ENCODE measurements at regions not wholly inside any gene's neighbourhood (a gene's known extent, or its start where the extent isn't known, plus 50 kb on each side); places are given as distances from the start of the nearest gene placed in this dataset.

DNA sequence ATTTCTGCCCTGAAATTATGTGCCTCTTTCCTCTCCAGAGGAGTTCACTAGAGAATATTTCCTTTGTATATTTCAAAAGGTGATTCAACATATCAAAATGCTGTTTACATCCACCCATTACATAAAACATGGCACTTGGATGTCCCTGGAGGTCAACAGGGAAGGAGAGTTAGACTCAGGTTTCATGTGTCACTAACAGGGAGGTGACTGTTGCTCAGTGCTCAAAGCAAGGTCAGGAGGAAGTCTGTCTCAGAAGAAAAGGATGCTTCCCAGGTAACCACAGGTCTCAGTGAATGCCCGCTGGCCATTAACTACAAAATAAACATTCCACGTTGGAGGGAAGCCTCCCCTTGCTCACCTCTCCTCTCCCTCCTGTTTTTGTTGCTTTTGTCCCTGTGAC, 198.6 kb downstream of the AXIN2 start:
- no peak for DNase-seq

DNA sequence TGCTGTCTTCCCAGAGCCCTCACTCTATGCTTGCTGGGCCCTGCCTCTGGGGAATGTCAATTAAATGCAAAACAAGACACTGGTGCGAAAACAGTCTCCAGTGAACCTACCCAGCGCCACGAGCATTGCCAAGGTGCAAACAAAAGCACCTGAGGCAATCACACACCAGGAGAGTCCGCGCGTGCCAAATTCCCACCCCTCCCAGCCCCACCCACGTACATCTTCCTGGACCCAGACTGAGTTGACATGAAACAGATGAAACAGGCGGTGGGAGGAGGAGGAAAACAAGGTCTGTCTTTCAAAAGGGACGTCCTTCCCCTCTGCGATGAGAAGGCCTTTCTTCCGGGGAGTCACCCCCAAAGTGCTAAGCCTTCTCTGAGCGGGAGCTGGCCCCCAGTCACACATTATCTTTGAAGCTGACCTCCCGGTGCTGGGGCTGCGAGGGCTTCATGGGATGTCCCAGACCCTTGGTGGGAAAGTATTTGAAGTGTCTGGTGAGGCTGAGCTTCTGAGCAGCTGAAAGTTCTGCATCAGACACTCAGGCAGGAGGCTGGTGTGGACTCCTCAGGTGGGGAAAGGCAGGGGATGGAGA, 200.4 kb downstream of the AXIN2 start:
- DNase-seq = no peak

DNA sequence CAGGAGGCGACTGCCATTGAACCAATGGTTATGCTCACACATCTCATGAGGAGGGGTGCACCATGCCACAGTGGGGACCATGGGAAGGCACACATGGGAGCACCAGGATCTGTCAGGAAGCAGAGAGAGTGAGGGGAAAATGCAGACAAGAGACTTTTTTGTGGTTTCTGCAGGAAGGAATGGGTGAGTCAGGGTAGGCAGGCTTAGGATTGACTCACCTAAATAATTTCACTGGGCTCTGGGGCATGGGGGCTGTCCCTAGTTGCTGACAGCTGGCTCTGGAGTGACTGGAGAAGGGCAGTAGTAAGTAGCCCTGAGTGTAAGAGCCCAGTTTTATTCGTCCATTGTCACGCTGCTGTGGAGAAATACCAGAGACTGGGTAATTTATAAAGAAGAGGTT, 202.4 kb downstream of the AXIN2 start:
- peak; percentile 87 for DNase-seq

DNA sequence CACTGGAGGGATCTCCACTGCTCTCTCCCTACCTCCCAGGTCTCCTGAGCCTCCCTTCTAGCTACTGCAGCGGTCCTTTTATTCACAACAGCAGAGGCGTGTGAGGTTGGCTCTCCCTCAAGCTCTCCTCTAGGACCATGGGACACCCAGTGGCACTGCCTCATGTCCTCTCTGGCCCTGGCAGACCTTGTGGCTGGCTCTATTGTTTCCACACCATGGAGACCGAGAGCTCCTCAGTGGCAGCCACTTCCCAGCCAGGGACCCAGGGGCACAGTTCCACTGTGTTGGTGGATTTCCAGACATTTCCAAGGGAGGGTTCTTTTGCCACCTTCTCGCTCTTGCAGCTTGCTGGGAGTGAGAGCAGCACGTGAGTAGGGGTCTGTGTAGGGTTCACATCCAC, 204.9 kb downstream of the AXIN2 start:
- no peak for DNase-seq

DNA sequence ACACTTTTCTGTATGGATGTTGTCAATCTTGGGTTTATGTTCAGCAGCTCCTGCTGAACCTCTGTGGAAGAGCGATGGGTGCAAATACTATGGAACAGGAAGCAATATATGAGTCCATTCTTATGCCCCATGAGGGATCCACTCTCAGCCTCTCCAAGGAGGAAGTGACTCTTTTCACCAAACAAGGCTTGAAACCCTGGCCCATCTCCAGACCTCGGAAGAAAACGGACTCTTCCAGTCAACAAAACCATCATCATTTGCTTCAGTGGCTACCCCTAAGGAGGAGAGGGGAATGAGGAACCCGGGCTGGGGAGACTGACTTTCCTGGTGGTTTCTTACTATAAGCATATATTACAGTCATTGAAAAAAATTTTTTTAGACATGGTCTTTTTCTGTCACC, 206.2 kb downstream of the AXIN2 start:
- DNase-seq = peak; percentile 13

DNA sequence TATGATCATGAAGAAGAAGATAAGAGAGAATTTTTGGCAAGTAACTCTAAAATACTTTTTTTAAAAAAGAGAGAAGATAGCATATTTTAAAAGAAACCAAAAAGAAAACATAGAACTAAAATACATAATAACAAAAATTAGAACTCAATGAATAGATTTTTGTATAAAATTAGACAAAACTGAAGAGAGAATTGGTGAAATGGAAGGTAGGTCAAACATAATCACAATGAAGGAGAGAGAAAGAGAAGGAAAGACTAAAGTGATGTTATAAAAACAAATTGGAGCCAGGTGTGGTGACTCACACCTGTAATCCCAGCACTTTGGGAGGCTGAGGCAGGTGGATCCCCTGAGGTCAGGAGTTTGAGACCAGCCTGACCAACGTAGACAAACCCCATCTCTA, 211.5 kb downstream of the AXIN2 start:
- DNase-seq = no peak

DNA sequence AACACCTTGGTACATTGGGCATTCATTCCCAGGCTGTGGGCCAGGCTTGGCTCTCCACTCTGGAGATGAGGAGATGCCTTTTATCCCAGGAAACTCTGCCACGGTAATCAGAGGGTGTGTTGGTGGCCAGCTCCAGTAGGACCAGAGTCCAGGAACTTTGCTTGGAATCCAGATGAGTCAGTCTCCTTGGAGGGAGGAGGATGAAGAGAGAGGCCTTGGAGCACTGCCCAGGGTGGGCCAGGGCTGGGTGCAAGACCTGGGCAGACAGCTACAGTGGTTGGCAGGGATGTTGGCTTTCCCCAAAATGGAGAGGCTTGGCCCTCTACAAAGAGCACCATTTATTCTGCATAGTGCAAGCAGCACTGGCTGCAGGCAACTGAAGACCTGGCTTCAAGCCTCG, 209.0 kb downstream of the RGS9 start:
- DNase-seq = peak; percentile 11

DNA sequence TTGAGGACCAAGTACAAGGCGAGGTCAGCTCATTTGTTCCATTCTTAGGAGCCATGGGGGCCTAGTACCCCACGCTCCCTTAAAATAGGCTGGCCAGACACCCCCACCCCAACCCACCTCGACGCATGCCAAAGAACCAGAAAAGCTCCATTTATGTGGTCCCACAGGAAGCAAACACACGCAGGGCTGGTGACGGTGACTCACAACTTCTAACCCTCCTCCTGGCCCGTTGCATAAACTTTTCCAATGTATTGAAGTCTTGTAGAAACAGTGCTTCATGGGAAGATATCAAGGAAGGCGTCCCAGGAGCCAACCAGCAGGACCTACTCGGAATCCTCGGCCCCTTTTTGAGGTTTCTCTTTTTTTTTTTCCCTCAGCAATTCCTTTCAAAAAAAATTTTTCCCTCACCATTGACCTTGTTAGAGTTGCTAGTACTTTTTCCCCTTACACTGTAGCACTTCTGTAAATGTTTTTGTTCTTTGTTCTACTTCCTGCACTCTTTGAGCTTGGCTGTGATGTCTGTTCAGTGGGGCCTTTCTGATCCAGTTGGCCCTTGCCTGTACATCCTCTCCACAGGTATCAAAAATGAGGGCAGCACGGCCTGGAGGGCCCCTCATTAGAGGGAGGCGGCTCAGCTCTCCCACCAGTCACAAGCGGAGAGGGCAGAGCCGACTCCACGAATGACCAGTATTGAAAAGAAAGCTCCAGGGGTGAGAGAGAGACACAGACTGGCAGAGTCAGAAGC, 208.3 kb downstream of the RGS9 start:
- DNase-seq = peak; percentile 11

DNA sequence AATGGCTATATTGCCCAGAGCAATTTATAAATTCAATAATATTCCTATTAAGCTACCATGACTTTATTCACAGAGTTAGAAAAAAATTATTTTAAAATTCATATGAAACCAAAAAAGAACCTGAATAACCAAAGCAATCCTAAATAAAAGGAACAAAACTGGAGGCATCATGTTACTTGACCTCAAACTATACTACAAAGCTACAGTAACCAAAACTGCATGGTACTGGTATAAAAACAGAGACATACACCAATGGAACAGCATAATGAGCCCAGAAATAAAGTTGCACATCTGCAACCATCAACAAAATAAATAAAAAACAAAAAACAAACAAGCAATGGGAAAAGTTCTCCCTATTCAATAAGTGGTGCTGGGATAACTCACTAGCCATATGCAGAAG, 203.2 kb downstream of the RGS9 start:
- DNase-seq = no peak

DNA sequence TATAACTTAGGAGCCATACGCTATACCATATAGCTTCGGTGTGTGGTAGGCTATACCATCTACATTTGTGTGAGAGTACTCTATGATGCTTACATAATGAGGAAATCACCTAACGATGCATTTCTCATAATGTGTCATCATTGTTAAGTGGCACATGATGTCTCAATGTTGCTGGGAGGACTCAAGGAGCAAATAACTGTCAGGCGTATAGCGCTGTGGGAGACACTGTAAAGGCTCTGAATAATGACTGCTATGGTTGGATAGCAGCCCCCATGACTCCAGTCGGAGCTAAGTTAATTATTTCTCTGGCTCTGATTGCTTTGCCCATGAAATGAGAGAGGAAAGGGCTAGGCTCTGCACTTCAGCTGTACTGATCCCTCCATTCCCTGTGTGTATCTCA, 197.2 kb downstream of the RGS9 start:
- DNase-seq = no peak

DNA sequence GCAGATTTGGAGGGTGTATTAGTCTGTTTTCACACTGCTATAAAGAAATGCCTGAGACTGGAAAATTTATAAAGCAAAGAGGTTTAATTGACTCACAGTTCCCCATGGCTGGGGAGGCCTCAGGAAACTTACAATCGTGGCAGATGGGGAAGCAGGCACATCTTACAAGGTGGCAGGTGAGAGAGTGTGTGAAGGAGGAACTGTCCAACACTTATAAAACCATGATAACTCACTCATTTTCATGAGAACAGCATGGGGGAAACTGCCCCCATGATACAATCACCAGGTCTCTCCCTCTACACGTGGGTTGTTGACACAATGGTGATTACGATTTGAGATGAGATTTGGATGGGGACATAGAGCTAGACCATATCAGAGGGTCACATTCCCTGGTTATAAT, 195.6 kb downstream of the RGS9 start:
- DNase-seq = no peak

DNA sequence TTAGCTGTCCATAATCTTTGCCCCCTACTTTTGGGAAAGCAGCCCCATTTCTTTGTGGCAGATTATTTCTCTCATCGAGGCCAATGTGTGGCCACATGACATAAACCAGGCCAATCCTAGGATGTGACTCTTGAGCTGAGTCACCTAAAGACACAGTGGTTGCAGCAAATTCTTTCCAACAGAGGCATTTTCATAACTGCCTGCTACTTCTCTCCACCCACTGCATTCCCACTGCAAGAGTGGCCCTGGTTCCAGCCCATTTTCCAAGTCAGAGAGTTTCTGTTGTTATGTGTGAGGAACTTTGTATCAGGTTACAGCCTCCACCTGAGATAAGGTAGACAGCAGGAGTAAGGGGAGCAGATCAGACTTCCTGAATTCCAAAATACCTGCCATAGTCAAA, 195.2 kb downstream of the RGS9 start:
- peak; percentile 20 for DNase-seq

DNA sequence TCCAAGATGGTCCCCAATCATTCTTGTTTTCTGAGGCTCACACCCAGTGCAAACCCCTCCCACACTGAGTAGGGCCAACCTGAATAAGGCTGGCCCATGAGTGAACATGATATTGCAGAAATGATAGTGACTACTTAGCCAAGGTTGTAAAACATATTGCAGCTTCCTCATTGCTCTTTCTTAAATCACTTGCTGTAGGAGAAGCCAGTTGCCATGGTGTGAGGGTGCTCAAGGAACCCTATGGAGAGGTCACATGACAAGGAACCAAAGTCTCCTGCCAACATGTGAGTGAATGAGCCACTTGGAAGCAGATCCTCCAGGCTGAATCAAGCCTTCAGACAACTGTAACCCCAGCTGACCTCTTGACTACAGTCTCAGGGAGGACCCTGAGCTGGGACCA, 191.4 kb downstream of the RGS9 start:
- no peak for DNase-seq

DNA sequence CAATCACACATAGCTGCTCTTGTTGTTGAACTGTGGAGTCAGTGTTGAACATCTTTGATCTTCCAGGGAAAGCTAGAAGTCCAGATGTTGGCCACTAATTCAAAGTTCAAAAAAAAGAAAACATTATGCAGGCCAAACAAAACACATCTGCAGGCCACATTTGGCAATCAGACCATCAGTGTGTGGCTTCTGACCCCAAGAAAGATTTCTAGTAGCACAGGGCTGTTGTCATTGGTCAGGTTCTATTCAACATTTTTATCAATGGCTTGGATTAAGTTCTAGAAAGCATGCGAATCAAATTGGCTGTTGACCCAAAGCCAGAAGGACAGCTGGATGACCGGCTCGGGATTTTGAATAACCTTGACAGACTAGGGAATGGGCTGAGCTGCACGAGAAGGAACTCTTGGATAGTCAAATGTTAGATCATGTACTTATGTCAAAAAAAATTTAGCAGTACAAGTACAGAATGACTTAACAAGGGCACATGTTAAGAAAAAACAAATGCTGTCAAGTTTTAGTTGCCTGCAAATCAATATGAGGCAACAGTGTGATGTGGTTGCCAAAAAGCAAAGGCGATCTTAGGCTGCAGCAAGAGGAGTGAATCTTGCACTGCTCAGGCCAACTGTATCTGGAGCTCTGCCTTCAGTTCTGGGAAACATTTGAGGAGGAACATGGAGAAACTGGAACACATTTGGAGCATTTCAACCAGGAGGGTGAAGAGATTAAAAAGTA, 187.6 kb downstream of the RGS9 start:
- DNase-seq = peak; percentile 2

DNA sequence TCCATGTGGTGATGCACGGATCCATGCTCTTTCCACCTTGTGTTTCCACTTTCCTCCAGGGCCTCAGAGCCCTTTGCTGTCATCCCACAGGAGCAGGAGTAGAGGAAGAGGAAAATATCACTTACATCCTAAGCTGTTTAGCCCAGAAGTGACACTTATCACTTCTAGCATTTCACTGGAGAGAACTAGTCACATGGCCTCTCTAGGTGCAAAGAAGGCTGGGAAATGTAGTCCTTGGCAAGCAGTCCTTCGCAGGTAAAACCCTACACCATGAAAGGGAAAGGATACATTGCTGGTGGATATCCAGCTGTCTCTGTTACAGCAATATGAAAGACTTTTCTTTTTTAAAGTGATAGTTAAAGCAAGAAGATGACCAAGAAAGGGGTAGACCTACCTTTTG, 185.9 kb downstream of the RGS9 start:
- no peak for DNase-seq

DNA sequence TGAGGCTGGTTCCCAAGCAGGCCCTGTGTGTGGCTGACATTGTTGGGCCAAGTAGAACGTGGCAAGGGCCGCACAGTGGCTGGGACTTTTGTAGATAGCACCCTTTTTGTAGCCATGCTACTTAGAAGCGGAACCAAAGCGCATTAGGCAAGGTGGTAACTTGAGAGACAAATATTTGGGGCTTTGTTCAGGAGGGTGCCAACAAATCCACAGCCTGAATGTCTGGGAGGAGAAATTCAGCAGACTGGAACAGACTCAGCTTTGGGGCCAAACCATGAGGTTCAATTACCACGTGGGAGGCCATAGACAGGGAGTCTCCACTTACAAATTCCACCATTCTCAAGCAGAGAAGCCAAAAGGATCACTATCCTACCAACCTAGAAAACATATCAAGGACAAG, 183.7 kb downstream of the RGS9 start:
- no peak for DNase-seq

DNA sequence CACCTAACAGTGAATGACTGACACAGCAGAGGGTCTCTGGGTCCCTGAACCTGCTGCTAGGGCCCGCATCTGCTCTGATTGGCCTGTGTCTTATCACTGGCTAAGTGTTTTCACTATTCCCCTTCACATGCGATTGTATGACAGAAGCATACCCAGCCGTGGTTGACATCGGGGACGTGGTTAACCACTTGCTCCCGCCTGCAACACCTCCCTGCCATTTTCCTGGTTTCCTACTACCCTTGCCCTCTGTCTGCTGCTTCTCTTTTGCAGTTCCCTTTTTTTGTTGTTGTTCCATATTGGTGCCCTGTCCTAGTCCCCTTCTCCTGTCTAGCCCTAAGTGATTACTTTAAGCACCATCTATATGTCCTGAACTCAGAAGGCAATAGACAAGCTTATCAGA, 177.0 kb downstream of the RGS9 start:
- no peak for DNase-seq

DNA sequence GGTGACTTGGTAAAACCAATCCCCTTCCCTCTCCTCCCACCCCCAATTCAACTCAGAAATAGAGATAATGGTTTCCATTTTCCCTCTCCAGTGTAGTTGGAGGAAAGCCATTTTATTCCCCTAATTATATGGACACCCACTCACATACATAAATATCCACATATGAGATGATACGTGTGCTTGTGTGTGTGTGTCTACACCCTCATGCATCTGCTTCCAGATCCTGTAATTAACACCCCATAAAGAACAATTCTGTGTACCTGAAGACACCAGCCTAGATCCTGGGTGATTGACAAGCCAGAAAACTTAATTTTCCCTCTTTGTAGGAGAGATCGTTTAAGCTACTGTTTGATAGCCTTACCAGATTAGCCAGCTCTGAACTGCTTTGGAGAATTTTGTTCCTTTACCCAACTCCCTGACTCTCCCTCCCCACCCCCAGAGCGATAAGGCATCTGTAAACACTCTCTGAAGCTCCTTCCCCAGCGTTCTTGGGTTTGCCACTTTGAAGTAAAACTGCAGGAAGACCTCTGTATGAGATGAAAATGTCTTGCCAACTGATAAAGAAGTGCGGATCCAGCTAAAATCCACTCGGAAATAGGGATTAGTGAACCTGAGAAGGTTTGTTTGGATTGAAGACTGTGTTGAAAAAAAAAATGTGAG, 175.7 kb downstream of the RGS9 start:
- no peak for DNase-seq

DNA sequence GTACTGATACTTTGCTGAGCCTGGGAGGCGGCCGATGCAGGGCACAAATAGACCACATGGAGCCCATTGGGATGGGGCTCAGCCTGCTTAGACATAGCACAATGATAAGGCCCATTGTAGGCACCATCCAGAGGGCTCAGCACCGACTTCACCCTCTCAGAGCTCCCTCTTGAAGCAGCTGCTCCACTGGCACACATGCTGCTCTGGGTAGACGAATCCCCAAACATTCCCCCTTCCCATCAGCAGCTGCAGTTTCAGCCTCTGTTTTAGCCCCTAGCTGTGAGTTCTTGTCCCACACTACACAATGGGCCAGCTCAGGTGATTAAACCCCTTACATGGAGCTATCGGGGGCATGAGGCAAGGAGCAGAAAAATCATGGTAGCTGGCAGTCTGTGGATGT, 174.1 kb downstream of the RGS9 start:
- no peak for DNase-seq

DNA sequence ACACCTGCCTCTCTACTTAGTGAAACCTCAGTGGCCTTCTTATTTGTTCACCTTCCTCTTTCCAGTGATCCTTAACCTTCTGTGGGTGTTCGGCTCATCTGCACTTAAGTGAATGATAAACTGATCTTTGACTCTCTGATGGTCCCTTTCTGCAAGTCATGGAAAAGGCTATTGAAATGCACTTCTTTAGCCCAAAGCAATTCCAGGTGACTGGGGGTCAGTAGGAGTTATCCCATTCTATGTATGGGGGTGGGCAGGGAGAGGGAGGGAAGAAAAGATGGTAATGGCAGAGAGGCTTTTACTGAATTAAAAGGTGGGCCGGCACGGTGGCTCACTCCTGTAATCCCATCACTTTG, 170.8 kb downstream of the RGS9 start:
- no peak for DNase-seq

DNA sequence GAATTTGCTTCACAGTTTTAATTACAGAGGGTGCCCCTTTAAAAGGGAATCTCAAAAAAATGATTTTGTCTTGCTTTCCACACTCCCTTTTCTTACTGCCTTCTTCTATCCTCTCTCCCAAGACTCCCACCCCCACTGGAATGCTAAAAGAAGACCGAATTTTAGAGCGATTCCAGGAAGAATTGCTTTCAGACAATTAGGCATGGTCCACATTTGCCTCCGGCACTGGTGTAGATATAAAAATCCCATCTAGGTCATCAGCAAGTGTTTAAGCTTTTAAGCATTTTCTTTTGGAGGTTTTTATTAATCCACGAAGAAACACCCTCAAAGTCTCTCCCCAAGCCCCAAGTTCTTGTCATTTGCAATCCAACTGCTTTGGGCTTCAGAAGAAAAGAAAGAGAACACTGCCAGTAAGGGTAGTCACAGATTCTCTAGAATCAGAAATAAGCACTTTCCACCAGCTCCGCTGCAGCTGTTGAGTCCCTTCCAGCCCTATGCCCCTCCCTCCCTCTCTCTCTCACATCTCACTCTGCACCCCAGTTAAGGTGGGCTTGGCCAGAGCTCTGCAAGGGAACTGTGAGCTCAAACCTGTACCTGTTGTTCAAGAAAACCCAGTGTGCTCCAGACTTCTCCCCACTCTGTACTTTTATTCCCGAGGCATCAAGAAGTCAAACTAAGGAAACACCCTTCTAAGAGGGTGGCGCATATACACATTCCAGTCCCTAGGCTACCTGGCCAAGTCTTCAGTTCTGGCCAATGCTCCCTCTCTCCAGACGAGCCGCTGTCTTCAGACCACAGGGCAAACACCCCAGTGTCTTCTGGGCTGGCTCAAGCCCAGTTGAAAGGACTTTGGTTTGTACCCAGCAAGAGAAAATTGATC, 170.2 kb downstream of the RGS9 start:
- no peak for DNase-seq

DNA sequence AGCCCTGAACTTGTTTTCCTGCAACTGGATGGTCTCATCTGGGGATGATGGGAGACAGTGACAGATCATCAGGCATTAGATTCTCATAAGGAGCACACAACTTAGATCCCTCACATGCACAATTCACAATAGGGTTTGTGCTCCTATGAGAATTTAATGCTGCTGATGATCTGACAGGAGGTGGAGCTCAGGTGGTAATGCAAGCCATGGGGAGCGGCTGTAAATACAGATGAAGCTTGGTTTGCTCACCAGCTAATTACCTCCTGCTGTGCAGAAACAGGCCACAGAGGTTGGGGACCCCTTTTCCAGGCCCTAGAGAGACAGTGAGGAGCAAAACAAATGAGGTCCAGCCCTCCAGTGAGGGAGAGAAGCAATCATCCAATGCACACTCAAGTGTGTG, 168.6 kb downstream of the RGS9 start:
- no peak for DNase-seq

DNA sequence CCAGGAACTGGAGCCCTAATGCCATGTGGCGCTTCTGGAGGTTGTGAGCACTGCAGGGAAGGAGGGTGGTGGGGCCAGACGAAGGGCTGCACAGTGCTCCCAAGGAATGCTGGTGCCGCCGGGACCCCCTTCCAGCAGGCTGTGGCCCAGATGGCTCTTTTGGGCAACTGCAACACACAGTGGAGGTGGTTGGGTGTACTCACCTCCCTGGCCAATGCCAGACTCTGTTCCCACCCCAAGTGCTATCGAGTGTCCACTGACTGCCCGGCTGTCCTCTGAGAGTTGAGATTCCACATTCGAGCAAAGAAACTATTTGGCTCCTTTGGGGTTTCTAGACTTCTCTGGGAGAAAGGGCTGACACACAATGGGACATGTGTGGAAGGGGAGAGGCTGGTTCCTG, 167.9 kb downstream of the RGS9 start:
- DNase-seq = no peak
